T-helper 17 cell (primary cell): ENCODE measurements at regions not wholly inside any gene's neighbourhood (a gene's known extent, or its start where the extent isn't known, plus 50 kb on each side); places are given as distances from the start of the nearest gene placed in this dataset.
"Not testable (repeated sequence)": the region's sequence is repeated elsewhere in the genome, so short reads cannot be mapped to it uniquely, and the experiment has no call there.

Experiments
- ATAC-seq: fragments of 150-1000 bp; cut with Tn5 transposase; 2 replicates; pipeline ENCODE4 v1.10.0; 2021; ENCODE audit warnings: mild to moderate bottlenecking, moderate library complexity
- DNase-seq, 3 donors: peaks; one replicate each; pipeline versions ENCODE4 v3.0.0 to v3.0.0-alpha.2; 2020 to 2021
- H3K9me3 ChIP-seq: one replicate; pipeline ENCODE4 v1.7.0; 2013; ENCODE audit warnings: low read length, mild to moderate bottlenecking; ENCODE audit not compliant: control insufficient read depth, poor library complexity, severe bottlenecking
- H3K27ac Mint-ChIP-seq: one replicate; pipeline ENCODE4 v1.8.0; 2022; ENCODE audit warnings: mild to moderate bottlenecking, moderate library complexity, mixed read lengths
- H3K27me3 Mint-ChIP-seq: one replicate; pipeline ENCODE4 v1.8.0; 2022; ENCODE audit warnings: mixed read lengths
- H3K36me3 Mint-ChIP-seq: one replicate; pipeline ENCODE4 v1.8.0; 2022; ENCODE audit warnings: low read depth, mixed read lengths
- H3K4me1 Mint-ChIP-seq: one replicate; pipeline ENCODE4 v1.8.0; 2022; ENCODE audit warnings: mild to moderate bottlenecking, mixed read lengths
- H3K4me3 Mint-ChIP-seq: one replicate; pipeline ENCODE4 v1.8.0; 2022; ENCODE audit warnings: mild to moderate bottlenecking, moderate library complexity, mixed read lengths

- no peak overlapping the region for H3K27ac Mint-ChIP-seq
- no peak for DNase-seq
- H3K4me3 Mint-ChIP-seq = no peak overlapping the region
- H3K4me1 Mint-ChIP-seq = no peaks in the 10 kb centered on the region
- no peaks in the 10 kb centered on the region for H3K27me3 Mint-ChIP-seq
- H3K9me3 ChIP-seq = no peaks in the 10 kb centered on the region
- ATAC-seq = no peak
- no peaks in the 10 kb centered on the region for H3K36me3 Mint-ChIP-seq
These were observed 264.0 kb downstream of the INHBA start for GRCh38 chr7:41438705-41439514.

GRCh38 chr7:41437257-41438196 is 265.4 kb downstream of the INHBA start:
- no peaks in the 10 kb centered on the region for H3K36me3 Mint-ChIP-seq
- DNase-seq = no peak
- H3K9me3 ChIP-seq = no peaks in the 10 kb centered on the region
- H3K27me3 Mint-ChIP-seq = no peaks in the 10 kb centered on the region
- H3K4me1 Mint-ChIP-seq = no peaks in the 10 kb centered on the region
- no peak for ATAC-seq
- no peak overlapping the region for H3K4me3 Mint-ChIP-seq
- H3K27ac Mint-ChIP-seq = no peak overlapping the region

DNA sequence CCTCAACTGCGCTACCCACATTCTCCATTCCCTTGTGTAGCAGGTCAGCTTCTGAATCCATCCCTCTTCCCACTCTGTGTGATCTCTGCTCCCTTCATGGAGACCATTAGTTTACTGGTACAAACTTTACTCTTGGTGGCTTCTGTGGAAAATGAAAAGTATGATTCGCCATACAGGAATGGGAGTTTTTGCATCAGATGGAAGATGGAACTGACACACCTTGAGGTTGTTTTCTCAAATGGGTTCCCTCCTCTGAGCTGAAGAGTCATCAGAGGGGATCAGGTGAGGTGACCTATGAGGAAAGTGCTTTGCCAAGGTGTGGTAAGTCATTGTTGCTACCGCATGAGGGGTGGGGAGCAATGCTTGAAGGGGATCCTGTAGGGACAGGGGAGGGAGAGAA is 266.8 kb downstream of the INHBA start:
- no peaks in the 10 kb centered on the region for H3K36me3 Mint-ChIP-seq
- no peaks in the 10 kb centered on the region for H3K4me1 Mint-ChIP-seq
- H3K9me3 ChIP-seq = no peaks in the 10 kb centered on the region
- H3K27me3 Mint-ChIP-seq = no peaks in the 10 kb centered on the region
- no peak overlapping the region for H3K27ac Mint-ChIP-seq
- DNase-seq (no peak), ATAC-seq (no peak)
- no peak overlapping the region for H3K4me3 Mint-ChIP-seq

GRCh38 chr7:41435020-41435419 is 267.9 kb downstream of the INHBA start:
- H3K27ac Mint-ChIP-seq, ATAC-seq, H3K4me3 Mint-ChIP-seq, H3K27me3 Mint-ChIP-seq, DNase-seq, H3K9me3 ChIP-seq, H3K4me1 Mint-ChIP-seq, H3K36me3 Mint-ChIP-seq: not testable (repeated sequence)

DNA sequence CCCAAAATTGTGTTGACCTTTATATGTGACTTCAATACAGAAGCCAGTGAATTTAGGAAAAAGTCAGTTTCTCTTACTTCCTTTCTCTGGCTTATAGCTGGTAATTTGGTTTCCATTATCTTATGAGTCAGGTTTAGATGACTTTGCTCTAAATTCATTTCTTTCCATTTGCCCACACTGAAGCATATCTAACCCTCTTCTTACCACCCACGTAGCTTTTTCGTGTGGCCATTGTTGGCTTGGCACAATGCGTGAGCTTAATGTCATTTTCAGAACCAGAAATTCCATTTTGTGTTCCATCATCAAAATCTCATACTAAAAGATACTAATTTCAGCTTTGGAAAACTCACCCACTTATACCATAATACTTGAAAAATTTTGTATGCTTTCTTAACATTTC is 271.2 kb downstream of the INHBA start:
- ATAC-seq (no peak), DNase-seq (no peak)
- H3K4me1 Mint-ChIP-seq = no peaks in the 10 kb centered on the region
- no peak overlapping the region for H3K27ac Mint-ChIP-seq
- no peaks in the 10 kb centered on the region for H3K36me3 Mint-ChIP-seq
- H3K9me3 ChIP-seq = no peaks in the 10 kb centered on the region
- no peak overlapping the region for H3K4me3 Mint-ChIP-seq
- no peaks in the 10 kb centered on the region for H3K27me3 Mint-ChIP-seq

DNA sequence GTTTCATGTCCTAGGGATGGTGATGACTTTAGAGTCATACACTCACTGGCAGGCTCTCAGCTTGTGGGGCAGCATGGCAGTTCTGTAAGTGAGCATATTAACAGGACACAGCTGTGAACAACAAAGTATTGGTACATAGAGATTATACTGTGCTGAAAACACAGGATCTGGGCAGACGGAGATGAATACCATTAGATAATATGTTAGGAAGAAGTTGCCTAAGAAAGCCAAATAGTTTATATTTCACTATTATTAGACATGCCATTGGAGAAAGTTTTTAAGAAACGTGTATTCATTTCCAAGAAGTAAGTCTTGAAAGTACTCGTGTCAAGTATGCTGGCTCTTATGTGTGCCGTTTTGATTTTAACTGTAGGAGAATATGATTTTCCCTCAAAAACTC is 274.5 kb downstream of the INHBA start:
- H3K27ac Mint-ChIP-seq = no peak overlapping the region
- H3K4me1 Mint-ChIP-seq = no peaks in the 10 kb centered on the region
- no peaks in the 10 kb centered on the region for H3K36me3 Mint-ChIP-seq
- ATAC-seq (no peak), DNase-seq (no peak)
- H3K4me3 Mint-ChIP-seq = no peak overlapping the region
- H3K9me3 ChIP-seq = no peaks in the 10 kb centered on the region
- no peaks in the 10 kb centered on the region for H3K27me3 Mint-ChIP-seq

GRCh38 chr7:41425926-41426325 is 277.0 kb downstream of the INHBA start:
- ATAC-seq (no peak), DNase-seq (no peak)
- Mint-ChIP-seq H3K4me3 (no peak overlapping the region), H3K27me3 (no peaks in the 10 kb centered on the region), H3K4me1 (no peaks in the 10 kb centered on the region), H3K27ac (no peak overlapping the region), H3K36me3 (no peaks in the 10 kb centered on the region)
- H3K9me3 ChIP-seq = no peaks in the 10 kb centered on the region

DNA sequence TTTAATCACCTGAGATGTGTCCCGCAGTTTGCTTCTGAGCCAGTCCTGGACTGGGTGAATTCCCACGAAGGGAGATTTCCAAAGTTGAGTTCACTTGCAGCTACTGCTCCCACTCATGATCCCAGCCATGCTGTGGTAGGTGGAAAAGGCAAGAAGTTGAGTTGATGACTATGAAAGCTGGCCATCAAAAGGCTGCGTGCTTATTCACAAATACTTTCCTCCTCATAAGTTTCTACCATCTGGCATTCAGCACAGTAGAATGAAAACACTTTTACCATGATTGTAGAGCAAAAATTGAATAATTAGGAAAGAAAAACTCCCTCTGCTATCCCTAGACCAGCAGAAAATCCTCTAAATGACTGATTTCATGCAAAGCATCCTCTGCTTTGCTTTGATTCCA is 281.8 kb downstream of the INHBA start:
- DNase-seq (no peak), ATAC-seq (no peak)
- H3K27ac Mint-ChIP-seq = no peak overlapping the region
- no peaks in the 10 kb centered on the region for H3K4me1 Mint-ChIP-seq
- no peaks in the 10 kb centered on the region for H3K9me3 ChIP-seq
- H3K36me3 Mint-ChIP-seq = no peaks in the 10 kb centered on the region
- H3K27me3 Mint-ChIP-seq = no peaks in the 10 kb centered on the region
- no peak overlapping the region for H3K4me3 Mint-ChIP-seq

DNA sequence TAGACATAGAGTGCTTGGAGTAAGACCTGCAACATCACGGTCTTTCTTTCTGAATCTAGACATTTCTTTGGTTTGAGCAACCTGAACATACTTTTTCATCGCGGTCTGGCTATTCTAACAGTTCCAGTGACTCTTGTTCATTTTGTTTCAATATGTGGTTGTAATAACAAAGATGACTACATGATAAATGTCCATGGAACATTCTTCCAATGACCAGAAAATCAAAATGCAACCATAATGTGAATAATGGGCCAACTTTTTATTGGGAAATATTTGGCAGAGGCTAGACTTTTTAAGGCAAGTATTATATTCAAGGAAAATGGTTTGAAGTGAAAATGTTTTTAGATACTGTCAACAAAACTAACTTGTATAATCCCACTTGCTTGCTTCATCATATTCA is 282.5 kb downstream of the INHBA start:
- DNase-seq (no peak), ATAC-seq (no peak)
- Mint-ChIP-seq H3K27me3 (no peaks in the 10 kb centered on the region), H3K4me1 (no peaks in the 10 kb centered on the region), H3K27ac (no peak overlapping the region), H3K4me3 (no peak overlapping the region), H3K36me3 (no peaks in the 10 kb centered on the region)
- H3K9me3 ChIP-seq = no peaks in the 10 kb centered on the region

DNA sequence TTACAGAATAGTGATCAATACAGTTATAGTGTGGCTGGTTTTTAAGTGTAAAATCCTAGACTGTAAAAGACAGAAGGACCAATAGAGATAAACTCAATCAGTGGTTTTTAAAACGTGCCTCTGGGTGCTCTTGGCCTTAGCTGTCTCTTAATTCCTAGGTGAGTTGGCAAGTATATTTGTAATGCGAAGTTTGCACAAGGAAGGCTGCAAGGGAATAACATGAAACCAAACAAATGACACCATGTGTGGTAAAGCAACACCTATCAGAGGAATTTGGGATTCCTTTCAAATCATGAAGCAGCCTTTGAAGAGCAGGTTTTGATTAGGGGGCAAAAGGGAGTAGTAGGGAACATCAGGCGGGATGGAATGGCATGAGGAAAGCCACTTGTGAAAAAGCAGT is 284.6 kb downstream of the INHBA start:
- Mint-ChIP-seq H3K27ac (no peak overlapping the region), H3K36me3 (no peaks in the 10 kb centered on the region), H3K4me3 (no peak overlapping the region), H3K27me3 (no peaks in the 10 kb centered on the region), H3K4me1 (no peaks in the 10 kb centered on the region)
- ATAC-seq (no peak), DNase-seq (no peak)
- H3K9me3 ChIP-seq = no peaks in the 10 kb centered on the region

- DNase-seq (no peak), ATAC-seq (no peak)
- H3K4me3 Mint-ChIP-seq = no peak overlapping the region
- no peak overlapping the region for H3K27ac Mint-ChIP-seq
- no peaks in the 10 kb centered on the region for H3K4me1 Mint-ChIP-seq
- no peaks in the 10 kb centered on the region for H3K36me3 Mint-ChIP-seq
- no peaks in the 10 kb centered on the region for H3K27me3 Mint-ChIP-seq
- no peaks in the 10 kb centered on the region for H3K9me3 ChIP-seq
These were observed 286.7 kb downstream of the INHBA start for GRCh38 chr7:41416208-41416595.

- Mint-ChIP-seq H3K4me1 (no peaks in the 10 kb centered on the region), H3K27me3 (no peaks in the 10 kb centered on the region), H3K27ac (no peak overlapping the region)
These were observed 287.3 kb downstream of the INHBA start for GRCh38 chr7:41415471-41416207.

DNA sequence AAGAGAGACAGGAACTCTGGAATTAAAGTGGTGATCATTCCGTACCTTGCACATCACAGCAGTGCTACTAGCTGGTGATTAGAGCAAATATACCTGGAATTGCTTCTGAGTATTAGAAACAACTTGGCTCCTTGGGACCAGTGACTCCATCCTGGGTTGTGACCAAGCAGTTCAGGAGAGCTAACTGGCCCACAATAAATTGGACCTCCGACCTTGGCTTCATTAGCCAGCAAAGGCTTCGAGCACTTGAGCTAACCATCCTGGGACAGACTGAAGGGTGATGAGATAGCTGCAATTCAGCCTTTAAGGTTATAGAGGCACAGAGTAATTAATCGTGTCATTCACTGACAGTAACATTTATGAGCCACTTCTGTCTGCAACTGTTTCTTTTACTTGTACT is 287.8 kb downstream of the INHBA start:
- H3K4me1 Mint-ChIP-seq = no peaks in the 10 kb centered on the region
- DNase-seq = no peak
- ATAC-seq = no peak
- H3K4me3 Mint-ChIP-seq = no peak overlapping the region
- no peaks in the 10 kb centered on the region for H3K27me3 Mint-ChIP-seq
- no peak overlapping the region for H3K27ac Mint-ChIP-seq
- H3K9me3 ChIP-seq = no peaks in the 10 kb centered on the region
- no peaks in the 10 kb centered on the region for H3K36me3 Mint-ChIP-seq

More at GRCh38 chr7:41415471-41416207, 287.3 kb downstream of the INHBA start:
- no peaks in the 10 kb centered on the region for H3K9me3 ChIP-seq
- DNase-seq = no peak
- no peak overlapping the region for H3K4me3 Mint-ChIP-seq
- ATAC-seq = no peak
- no peaks in the 10 kb centered on the region for H3K36me3 Mint-ChIP-seq
